NB4 (cell line): ENCODE measurements at regions not wholly inside any gene's neighbourhood (a gene's known extent, or its start where the extent isn't known, plus 50 kb on each side); places are given as distances from the start of the nearest gene placed in this dataset.

ENCODE experiments used
- CTCF ChIP-seq: IDR thresholded peaks from one replicate; pipeline ENCODE4 v1.5.1; 2012; ENCODE audit warnings: low read depth, low read length
- MYC ChIP-seq: IDR thresholded peaks from 2 replicates; pipeline ENCODE4 v1.6.1; 2011; ENCODE audit warnings: low read depth, low read length
- POLR2A ChIP-seq: IDR thresholded peaks from 2 replicates; pipeline ENCODE4 v1.6.1; 2011; ENCODE audit warnings: mild to moderate bottlenecking; ENCODE audit not compliant: insufficient read length; ENCODE audit errors: extremely low read depth
- TF ChIP-seq, protein P1 (sequence below): IDR thresholded peaks from 2 replicates; pipeline ENCODE4 v1.6.1; 2011; ENCODE audit warnings: low read depth, low read length

GRCh38 chr9:2299156-2299842 lies 284.2 kb downstream of the SMARCA2 start:
- TF ChIP-seq CTCF (no peak), POLR2A (no peak), MYC (no peak)
- TF ChIP-seq, protein P1, sequence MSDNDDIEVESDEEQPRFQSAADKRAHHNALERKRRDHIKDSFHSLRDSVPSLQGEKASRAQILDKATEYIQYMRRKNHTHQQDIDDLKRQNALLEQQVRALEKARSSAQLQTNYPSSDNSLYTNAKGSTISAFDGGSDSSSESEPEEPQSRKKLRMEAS: no peak
